SU-DHL-6 (cell line): ENCODE measurements at regions not wholly inside any gene's neighbourhood (a gene's known extent, or its start where the extent isn't known, plus 50 kb on each side); places are given as distances from the start of the nearest gene placed in this dataset.

Source experiments
- H2AFZ ChIP-seq: fragments of 200-600 bp; sonication (generic); 2 replicates; pipeline ENCODE4 v1.6.1; 2014; ENCODE audit warnings: low read depth, mild to moderate bottlenecking, moderate library complexity, mixed read lengths, antibody characterized with exemption, low read length; ENCODE audit not compliant: severe bottlenecking
- H3F3A ChIP-seq: fragments of 200-600 bp; shearing (Covaris generic); 2 replicates; pipeline ENCODE4 v1.6.0; 2016; ENCODE audit warnings: antibody characterized with exemption, mild to moderate bottlenecking; ENCODE audit not compliant: insufficient read depth
- H3K27ac ChIP-seq: fragments of 200-600 bp; sonication (generic); 2 replicates; pipeline ENCODE4 v1.5.1; 2016; ENCODE audit warnings: low read depth, mild to moderate bottlenecking, low read length, moderate library complexity, mixed read lengths
- H3K27me3 ChIP-seq: fragments of 200-600 bp; sonication (generic), shearing (Covaris generic); 2 replicates; pipeline ENCODE4 v1.6.0; 2014; ENCODE audit warnings: mild to moderate bottlenecking, low read length
- H3K36me3 ChIP-seq: fragments of 200-600 bp; sonication (generic); 2 replicates; pipeline ENCODE4 v1.6.1; 2014; ENCODE audit warnings: mild to moderate bottlenecking, low read length, mixed read lengths
- H3K4me2 ChIP-seq: fragments of 300-600, 200-600 bp; shearing (Covaris generic), sonication (generic); 2 replicates; pipeline ENCODE4 v1.6.0; 2014; ENCODE audit warnings: low read length, low read depth, mild to moderate bottlenecking; ENCODE audit not compliant: poor library complexity, severe bottlenecking
- H3K4me3 ChIP-seq: fragments of 200-600 bp; sonication (generic); 2 replicates; pipeline ENCODE4 v1.5.1; 2014; ENCODE audit warnings: antibody characterized with exemption, low read length, mild to moderate bottlenecking, mixed read lengths; ENCODE audit not compliant: insufficient read depth, poor library complexity, severe bottlenecking
- H3K79me2 ChIP-seq: fragments of 200-600 bp; sonication (generic); 2 replicates; pipeline ENCODE4 v1.6.1; 2014; ENCODE audit warnings: mild to moderate bottlenecking, low read length, moderate library complexity; ENCODE audit not compliant: insufficient read depth
- H3K9ac ChIP-seq: fragments of 200-600 bp; sonication (generic); 2 replicates; pipeline ENCODE4 v1.7.0; 2014; ENCODE audit warnings: mild to moderate bottlenecking, low read length
- H3K9me2 ChIP-seq: fragments of 200-600 bp; sonication (generic); replicated peaks from 2 replicates; pipeline ENCODE4 v1.6.1; 2014; ENCODE audit warnings: low read length; ENCODE audit not compliant: insufficient read depth
- H3K9me3 ChIP-seq: fragments of 200-600 bp; sonication (generic); 2 replicates; pipeline ENCODE4 v1.6.1; 2014; ENCODE audit warnings: low read length, mixed read lengths; ENCODE audit not compliant: insufficient read depth
- H4K20me1 ChIP-seq: fragments of 200-600 bp; sonication (generic); 2 replicates; pipeline ENCODE4 v1.6.1; 2014; ENCODE audit warnings: low read depth, mild to moderate bottlenecking, antibody characterized with exemption, low read length, moderate library complexity, mixed read lengths
- EZH2phosphoT487 ChIP-seq: fragments of 200-600 bp; sonication (generic), shearing (Covaris generic); conservative IDR thresholded peaks from 2 replicates; pipeline ENCODE4 v1.6.1; 2018; ENCODE audit warnings: mild to moderate bottlenecking, antibody characterized with exemption, low read length, moderate library complexity, mixed read lengths
- TF ChIP-seq, protein P1 (sequence below): fragments of 200-600 bp; sonication (generic); IDR thresholded peaks from one replicate; pipeline ENCODE4 v1.5.1; 2017; ENCODE audit warnings: antibody characterized with exemption, mild to moderate bottlenecking, low read length, moderate library complexity; ENCODE audit not compliant: insufficient read depth, poor library complexity, severe bottlenecking

DNA sequence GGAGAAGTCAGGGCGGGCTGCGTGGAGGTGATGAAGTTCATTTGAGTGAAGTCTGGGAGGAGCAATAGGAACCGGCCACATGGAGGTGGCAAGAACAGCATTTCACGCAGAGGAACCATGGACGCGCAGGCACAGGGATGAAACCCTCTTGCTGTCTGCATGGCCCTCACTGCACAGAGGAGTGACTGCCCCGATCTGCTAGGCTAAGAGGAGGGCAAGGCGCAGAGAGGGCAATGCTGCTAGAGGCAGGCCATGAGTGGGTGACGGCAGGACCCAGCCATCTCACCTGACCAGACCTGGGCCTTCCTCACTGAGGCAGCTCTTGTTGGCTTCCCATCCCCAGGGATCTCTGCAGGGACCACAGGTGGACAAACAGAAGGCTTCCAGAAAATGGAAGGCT is 90.3 kb downstream of the BARX1 start:
- no peak overlapping the region for H3K4me3 ChIP-seq
- H3K27ac ChIP-seq: no peak overlapping the region
- H4K20me1 ChIP-seq: no peaks in the 10 kb centered on the region
- H3K36me3 ChIP-seq: no peaks in the 10 kb centered on the region
- H3K9ac ChIP-seq: no peak overlapping the region
- no peaks in the 10 kb centered on the region for H3K79me2 ChIP-seq
- no peaks in the 10 kb centered on the region for H3K9me2 ChIP-seq
- no peak overlapping the region for H2AFZ ChIP-seq
- no peaks in the 10 kb centered on the region for H3K27me3 ChIP-seq
- TF ChIP-seq, protein P1, sequence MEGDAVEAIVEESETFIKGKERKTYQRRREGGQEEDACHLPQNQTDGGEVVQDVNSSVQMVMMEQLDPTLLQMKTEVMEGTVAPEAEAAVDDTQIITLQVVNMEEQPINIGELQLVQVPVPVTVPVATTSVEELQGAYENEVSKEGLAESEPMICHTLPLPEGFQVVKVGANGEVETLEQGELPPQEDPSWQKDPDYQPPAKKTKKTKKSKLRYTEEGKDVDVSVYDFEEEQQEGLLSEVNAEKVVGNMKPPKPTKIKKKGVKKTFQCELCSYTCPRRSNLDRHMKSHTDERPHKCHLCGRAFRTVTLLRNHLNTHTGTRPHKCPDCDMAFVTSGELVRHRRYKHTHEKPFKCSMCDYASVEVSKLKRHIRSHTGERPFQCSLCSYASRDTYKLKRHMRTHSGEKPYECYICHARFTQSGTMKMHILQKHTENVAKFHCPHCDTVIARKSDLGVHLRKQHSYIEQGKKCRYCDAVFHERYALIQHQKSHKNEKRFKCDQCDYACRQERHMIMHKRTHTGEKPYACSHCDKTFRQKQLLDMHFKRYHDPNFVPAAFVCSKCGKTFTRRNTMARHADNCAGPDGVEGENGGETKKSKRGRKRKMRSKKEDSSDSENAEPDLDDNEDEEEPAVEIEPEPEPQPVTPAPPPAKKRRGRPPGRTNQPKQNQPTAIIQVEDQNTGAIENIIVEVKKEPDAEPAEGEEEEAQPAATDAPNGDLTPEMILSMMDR: no peak
- no peak for TF ChIP-seq EZH2phosphoT487
- no peaks in the 10 kb centered on the region for H3F3A ChIP-seq
- H3K9me3 ChIP-seq: no peaks in the 10 kb centered on the region
- no peak overlapping the region for H3K4me2 ChIP-seq

DNA sequence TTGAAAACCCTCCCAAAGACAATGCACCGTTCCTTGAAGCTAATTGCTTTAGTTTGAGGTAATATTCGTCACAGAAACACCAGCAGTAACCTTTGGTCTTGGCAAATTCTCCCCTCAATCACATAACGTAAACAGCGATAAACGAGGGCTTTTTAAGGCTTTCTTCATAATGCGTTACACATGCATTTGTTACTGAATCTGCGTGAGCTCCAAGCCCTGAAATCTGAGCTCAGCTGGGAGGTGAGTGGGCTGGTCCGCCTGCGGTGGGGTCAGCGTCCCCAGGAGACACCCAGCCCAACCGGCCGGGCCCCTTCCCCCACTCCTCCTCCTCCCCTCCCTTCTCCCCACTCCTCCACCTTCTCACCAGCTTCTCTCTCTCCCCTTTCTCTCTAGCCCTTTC is 91.1 kb downstream of the BARX1 start:
- H3K27me3 ChIP-seq: no peaks in the 10 kb centered on the region
- no peak overlapping the region for H3K4me3 ChIP-seq
- H4K20me1 ChIP-seq: no peaks in the 10 kb centered on the region
- H3K4me2 ChIP-seq: no peak overlapping the region
- TF ChIP-seq EZH2phosphoT487: no peak
- TF ChIP-seq, protein P1: no peak
- H2AFZ ChIP-seq: no peak overlapping the region
- H3F3A ChIP-seq: no peaks in the 10 kb centered on the region
- no peaks in the 10 kb centered on the region for H3K9me3 ChIP-seq
- no peaks in the 10 kb centered on the region for H3K36me3 ChIP-seq
- no peak overlapping the region for H3K27ac ChIP-seq
- H3K9me2 ChIP-seq: no peaks in the 10 kb centered on the region
- H3K9ac ChIP-seq: no peak overlapping the region
- no peaks in the 10 kb centered on the region for H3K79me2 ChIP-seq

DNA sequence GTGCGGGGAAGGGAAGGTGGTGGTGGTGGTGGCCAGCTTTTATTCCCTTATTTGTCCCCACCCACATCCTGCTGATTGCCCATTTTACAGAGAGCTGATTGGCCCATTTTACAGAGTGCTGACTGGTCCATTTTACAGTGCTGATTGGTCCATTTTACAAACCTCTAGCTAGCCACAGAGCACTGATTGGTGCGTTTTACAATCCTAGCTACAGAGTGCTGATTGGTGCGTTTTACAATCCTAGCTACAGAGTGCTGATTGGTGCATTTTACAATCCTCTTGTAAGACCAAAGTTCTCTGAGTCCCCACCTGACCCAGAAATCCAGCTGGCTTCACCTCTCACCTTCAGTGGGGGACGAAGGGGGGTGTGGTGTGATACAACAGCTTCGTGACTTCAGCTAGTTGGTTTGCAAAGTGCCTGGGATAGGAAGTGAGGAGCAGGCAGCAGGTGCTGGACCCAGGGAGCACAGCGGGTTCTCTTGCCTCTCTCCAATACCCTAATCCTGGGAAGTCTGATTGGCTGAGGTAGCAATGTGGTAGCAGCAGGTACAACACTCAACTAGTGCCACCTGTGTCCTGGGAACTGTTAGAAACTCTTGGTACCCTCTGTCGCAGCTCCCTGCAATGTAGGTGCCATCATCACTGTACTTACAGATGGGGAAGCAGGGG is 92.1 kb downstream of the BARX1 start:
- Histone ChIP-seq H3K36me3 (no peaks in the 10 kb centered on the region), H3K9ac (no peak overlapping the region), H3K27me3 (no peaks in the 10 kb centered on the region), H3K27ac (no peak overlapping the region), H3K4me2 (no peak overlapping the region), H3K79me2 (no peaks in the 10 kb centered on the region), H2AFZ (no peak overlapping the region), H4K20me1 (no peaks in the 10 kb centered on the region), H3K9me2 (no peaks in the 10 kb centered on the region), H3K9me3 (no peaks in the 10 kb centered on the region), H3F3A (no peaks in the 10 kb centered on the region), H3K4me3 (no peak overlapping the region)
- no peak for TF ChIP-seq EZH2phosphoT487
- TF ChIP-seq, protein P1: no peak
